ENCODE measurements at regions not wholly inside any gene's neighbourhood (a gene's known extent, or its start where the extent isn't known, plus 50 kb on each side); places are given as distances from the start of the nearest gene placed in this dataset.

GRCh38 chr4:128403586-128403985 lies 116.0 kb upstream of the PGRMC2 start:
- Histone ChIP-seq H3K4me2 (ENCODE audit: low read length) (no peak overlapping the region), H3K9ac (no peak overlapping the region), H3K4me1 (no peaks in the 10 kb centered on the region), H2AFZ (no peak overlapping the region), H3K27me3 (ENCODE audit: control insufficient read depth, insufficient read depth, low read length) (no peaks in the 10 kb centered on the region), H3K36me3 (ENCODE audit: control insufficient read depth, insufficient read depth, low read length) (no peaks in the 10 kb centered on the region), H3K79me2 (no peaks in the 10 kb centered on the region), H3K9me3 (ENCODE audit: control insufficient read depth, low read length) (no peaks in the 10 kb centered on the region), H3K27ac (no peak overlapping the region), H3K4me3 (ENCODE audit: low read depth, low read length) (no peak overlapping the region)
- TF ChIP-seq, protein P1, sequence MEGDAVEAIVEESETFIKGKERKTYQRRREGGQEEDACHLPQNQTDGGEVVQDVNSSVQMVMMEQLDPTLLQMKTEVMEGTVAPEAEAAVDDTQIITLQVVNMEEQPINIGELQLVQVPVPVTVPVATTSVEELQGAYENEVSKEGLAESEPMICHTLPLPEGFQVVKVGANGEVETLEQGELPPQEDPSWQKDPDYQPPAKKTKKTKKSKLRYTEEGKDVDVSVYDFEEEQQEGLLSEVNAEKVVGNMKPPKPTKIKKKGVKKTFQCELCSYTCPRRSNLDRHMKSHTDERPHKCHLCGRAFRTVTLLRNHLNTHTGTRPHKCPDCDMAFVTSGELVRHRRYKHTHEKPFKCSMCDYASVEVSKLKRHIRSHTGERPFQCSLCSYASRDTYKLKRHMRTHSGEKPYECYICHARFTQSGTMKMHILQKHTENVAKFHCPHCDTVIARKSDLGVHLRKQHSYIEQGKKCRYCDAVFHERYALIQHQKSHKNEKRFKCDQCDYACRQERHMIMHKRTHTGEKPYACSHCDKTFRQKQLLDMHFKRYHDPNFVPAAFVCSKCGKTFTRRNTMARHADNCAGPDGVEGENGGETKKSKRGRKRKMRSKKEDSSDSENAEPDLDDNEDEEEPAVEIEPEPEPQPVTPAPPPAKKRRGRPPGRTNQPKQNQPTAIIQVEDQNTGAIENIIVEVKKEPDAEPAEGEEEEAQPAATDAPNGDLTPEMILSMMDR (IDR thresholded peaks at IDR 0.05), result no peak

DNA sequence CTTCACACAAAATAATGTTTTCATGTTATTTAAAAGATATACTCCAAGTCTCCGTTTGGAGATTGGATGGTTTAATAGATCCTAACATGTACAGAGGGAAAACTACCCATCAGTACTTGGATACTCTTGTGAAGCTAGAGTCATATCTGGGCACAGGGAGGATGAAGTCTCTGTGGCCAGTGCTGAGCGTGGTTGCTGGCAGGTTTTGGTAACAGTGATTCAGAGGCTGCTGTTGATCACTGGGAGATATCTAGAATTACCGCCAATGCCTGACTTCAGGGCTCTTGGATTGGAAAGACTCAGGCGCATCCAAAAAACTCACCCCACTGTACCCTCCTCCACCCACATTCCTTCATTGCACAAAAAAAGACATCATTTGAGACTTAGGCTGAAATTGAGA lies 107.2 kb upstream of the PGRMC2 start:
- H3K27ac ChIP-seq, result no peak overlapping the region
- H3K9me3 ChIP-seq (ENCODE audit: control insufficient read depth, low read length), result no peaks in the 10 kb centered on the region
- no peaks in the 10 kb centered on the region for H3K79me2 ChIP-seq
- TF ChIP-seq, protein P1 (IDR thresholded peaks at IDR 0.05), result no peak
- H3K27me3 ChIP-seq (ENCODE audit: control insufficient read depth, insufficient read depth, low read length), result no peaks in the 10 kb centered on the region
- H3K36me3 ChIP-seq (ENCODE audit: control insufficient read depth, insufficient read depth, low read length), result no peaks in the 10 kb centered on the region
- H3K9ac ChIP-seq, result no peak overlapping the region
- no peak overlapping the region for H3K4me3 ChIP-seq (ENCODE audit: low read depth, low read length)
- H3K4me1 ChIP-seq, result no peaks in the 10 kb centered on the region
- H2AFZ ChIP-seq, result no peak overlapping the region
- no peak overlapping the region for H3K4me2 ChIP-seq (ENCODE audit: low read length)

DNA sequence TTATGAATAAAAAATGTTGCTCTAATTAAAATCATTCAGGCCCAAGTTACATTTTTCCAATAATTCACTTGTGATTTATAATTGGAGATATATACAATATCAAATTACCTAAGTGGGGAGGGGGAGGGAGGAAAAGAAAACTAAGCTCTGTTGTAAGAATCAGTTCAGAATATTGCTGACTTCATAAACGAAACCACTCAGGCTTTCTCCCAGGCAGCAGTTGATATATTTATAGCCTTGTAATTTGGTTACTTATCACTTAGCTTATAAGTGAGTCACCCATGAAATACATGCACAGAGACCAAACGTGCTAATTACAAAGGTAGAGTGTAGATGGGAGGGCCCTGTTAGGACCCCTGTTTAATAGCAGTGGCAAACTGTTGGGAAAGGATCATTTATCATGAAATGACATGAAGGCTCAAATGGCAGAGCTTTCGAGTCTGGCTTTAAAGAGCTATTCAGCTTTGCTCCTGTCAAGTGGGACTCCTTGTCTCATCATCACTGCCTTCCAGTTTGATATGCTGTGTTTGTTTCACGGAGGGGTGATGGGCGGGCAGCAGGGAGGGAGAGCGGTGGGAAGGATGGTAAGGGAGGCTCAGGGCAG lies 105.6 kb upstream of the PGRMC2 start:
- H3K27me3 ChIP-seq (ENCODE audit: control insufficient read depth, insufficient read depth, low read length), result no peaks in the 10 kb centered on the region
- no peak overlapping the region for H3K4me3 ChIP-seq (ENCODE audit: low read depth, low read length)
- no peak overlapping the region for H3K4me2 ChIP-seq (ENCODE audit: low read length)
- no peaks in the 10 kb centered on the region for H3K4me1 ChIP-seq
- H3K27ac ChIP-seq, result no peak overlapping the region
- H3K79me2 ChIP-seq, result no peaks in the 10 kb centered on the region
- peak overlapping the region; percentile 51 for H2AFZ ChIP-seq
- TF ChIP-seq, protein P1 (IDR thresholded peaks at IDR 0.05), result no peak
- no peaks in the 10 kb centered on the region for H3K9me3 ChIP-seq (ENCODE audit: control insufficient read depth, low read length)
- no peak overlapping the region for H3K9ac ChIP-seq
- H3K36me3 ChIP-seq (ENCODE audit: control insufficient read depth, insufficient read depth, low read length), result no peaks in the 10 kb centered on the region

DNA sequence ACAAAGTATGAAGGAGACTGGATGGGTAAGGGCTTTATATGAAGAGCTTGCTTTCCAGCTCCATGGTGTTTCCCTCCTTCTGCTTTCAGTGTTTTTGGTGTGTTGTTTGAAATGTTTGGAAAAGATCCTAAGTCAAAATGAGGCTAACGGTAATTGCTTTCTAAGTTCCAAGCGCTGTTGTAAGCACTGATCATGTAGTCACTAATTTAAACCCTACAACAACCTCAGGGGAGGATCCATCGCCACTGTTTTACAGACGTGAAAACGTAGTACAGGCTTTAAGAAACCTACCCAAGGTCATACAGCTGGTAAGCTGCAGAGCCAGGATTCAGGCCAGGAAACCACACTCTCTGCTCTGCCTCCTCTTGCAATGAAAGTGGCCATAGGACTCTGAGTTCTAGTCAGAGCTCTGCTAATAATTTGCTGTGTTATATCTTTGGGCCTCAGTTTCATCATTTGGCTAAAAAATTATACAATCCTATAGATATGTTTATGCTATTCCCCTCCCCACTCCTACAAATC lies 102.9 kb upstream of the PGRMC2 start:
- no peaks in the 10 kb centered on the region for H3K27me3 ChIP-seq (ENCODE audit: control insufficient read depth, insufficient read depth, low read length)
- no peak overlapping the region for H3K4me3 ChIP-seq (ENCODE audit: low read depth, low read length)
- no peaks in the 10 kb centered on the region for H3K9me3 ChIP-seq (ENCODE audit: control insufficient read depth, low read length)
- no peak overlapping the region for H3K27ac ChIP-seq
- H3K36me3 ChIP-seq (ENCODE audit: control insufficient read depth, insufficient read depth, low read length), result no peaks in the 10 kb centered on the region
- H3K4me1 ChIP-seq, result no peaks in the 10 kb centered on the region
- H3K4me2 ChIP-seq (ENCODE audit: low read length), result no peak overlapping the region
- no peak overlapping the region for H3K9ac ChIP-seq
- H3K79me2 ChIP-seq, result no peaks in the 10 kb centered on the region
- TF ChIP-seq, protein P1 (IDR thresholded peaks at IDR 0.05), result no peak
- no peak overlapping the region for H2AFZ ChIP-seq

GRCh38 chr4:128388796-128389195 lies 101.2 kb upstream of the PGRMC2 start:
- Histone ChIP-seq H3K9me3 (ENCODE audit: control insufficient read depth, low read length) (no peaks in the 10 kb centered on the region), H3K9ac (no peak overlapping the region), H3K4me3 (ENCODE audit: low read depth, low read length) (no peak overlapping the region), H3K27me3 (ENCODE audit: control insufficient read depth, insufficient read depth, low read length) (no peaks in the 10 kb centered on the region), H3K36me3 (ENCODE audit: control insufficient read depth, insufficient read depth, low read length) (no peaks in the 10 kb centered on the region), H3K4me1 (no peaks in the 10 kb centered on the region), H2AFZ (no peak overlapping the region), H3K4me2 (ENCODE audit: low read length) (no peak overlapping the region), H3K27ac (no peak overlapping the region), H3K79me2 (no peaks in the 10 kb centered on the region)
- TF ChIP-seq, protein P1 (IDR thresholded peaks at IDR 0.05), result no peak

All from parathyroid adenoma (tissue), 2 donors.